ENCODE measurements at regions not wholly inside any gene's neighbourhood (a gene's known extent, or its start where the extent isn't known, plus 50 kb on each side); places are given as distances from the start of the nearest gene placed in this dataset.

GRCh38 chr3:87414271-87414670, 137.9 kb upstream of the POU1F1 start:
- no peak for DNase-seq (ENCODE audit: low read depth)

GRCh38 chr3:87413814-87414213, 137.4 kb upstream of the POU1F1 start:
- no peak for DNase-seq (ENCODE audit: low read depth)

- DNase-seq (ENCODE audit: low read depth): no peak
These were observed 133.7 kb upstream of the POU1F1 start for GRCh38 chr3:87410110-87410509.

- no peak for DNase-seq (ENCODE audit: low read depth)
These were observed 121.9 kb upstream of the POU1F1 start for GRCh38 chr3:87398168-87398801.

- DNase-seq (ENCODE audit: low read depth): no peak
These were observed 120.8 kb upstream of the POU1F1 start for GRCh38 chr3:87397211-87397610.

GRCh38 chr3:87390821-87391220, 114.4 kb upstream of the POU1F1 start:
- DNase-seq (ENCODE audit: low read depth): no peak

GRCh38 chr3:87390353-87390752, 114.0 kb upstream of the POU1F1 start:
- DNase-seq (ENCODE audit: low read depth): no peak

GRCh38 chr3:87375231-87375682, 98.9 kb upstream of the POU1F1 start:
- DNase-seq (ENCODE audit: low read depth): no peak

GRCh38 chr3:87370007-87370406, 93.6 kb upstream of the POU1F1 start:
- DNase-seq (ENCODE audit: low read depth): no peak

- no peak for DNase-seq (ENCODE audit: low read depth)
These were observed 91.4 kb upstream of the POU1F1 start for GRCh38 chr3:87367736-87368135.

- DNase-seq (ENCODE audit: low read depth): no peak
These were observed 87.3 kb upstream of the POU1F1 start for GRCh38 chr3:87363721-87364120.

GRCh38 chr3:87361956-87362355, 85.6 kb upstream of the POU1F1 start:
- DNase-seq (ENCODE audit: low read depth): no peak

- no peak for DNase-seq (ENCODE audit: low read depth)
These were observed 84.9 kb upstream of the POU1F1 start for GRCh38 chr3:87361271-87361670.

GRCh38 chr3:87359826-87360225, 83.4 kb upstream of the POU1F1 start:
- no peak for DNase-seq (ENCODE audit: low read depth)

GRCh38 chr3:87359025-87359424, 82.6 kb upstream of the POU1F1 start:
- DNase-seq (ENCODE audit: low read depth): no peak

GRCh38 chr3:87358066-87358465, 81.7 kb upstream of the POU1F1 start:
- no peak for DNase-seq (ENCODE audit: low read depth)

- peak; percentile 11 for DNase-seq (ENCODE audit: low read depth)
These were observed 78.0 kb upstream of the POU1F1 start for GRCh38 chr3:87354398-87354797.

- DNase-seq (ENCODE audit: low read depth): no peak
These were observed 75.6 kb upstream of the POU1F1 start for GRCh38 chr3:87351937-87352336.

GRCh38 chr3:87350367-87351199, 74.2 kb upstream of the POU1F1 start:
- peak; percentile 40 for DNase-seq (ENCODE audit: low read depth)

- DNase-seq (ENCODE audit: low read depth): no peak
These were observed 73.4 kb upstream of the POU1F1 start for GRCh38 chr3:87349833-87350232.

GRCh38 chr3:87336761-87337160, 60.4 kb upstream of the POU1F1 start:
- DNase-seq (ENCODE audit: low read depth): peak; percentile 3

- no peak for DNase-seq (ENCODE audit: low read depth)
These were observed 59.5 kb upstream of the POU1F1 start for GRCh38 chr3:87335931-87336330.

GRCh38 chr3:87333393-87333892, 57.1 kb upstream of the POU1F1 start:
- DNase-seq (ENCODE audit: low read depth): peak; percentile 64

Data from amniotic epithelial cell (primary cell).